Mesendoderm (in vitro differentiated cells): ENCODE measurements at regions not wholly inside any gene's neighbourhood (a gene's known extent, or its start where the extent isn't known, plus 50 kb on each side); places are given as distances from the start of the nearest gene placed in this dataset.

Experiments
- DNase-seq: peaks from one replicate; pipeline ENCODE4 v3.0.0; 2013
- H2AK5ac ChIP-seq: 2 replicates; pipeline ENCODE4 v1.6.1; 2013; ENCODE audit warnings: low read length, inconsistent platforms
- H2BK120ac ChIP-seq: 2 replicates; pipeline ENCODE4 v1.6.1; 2013; ENCODE audit warnings: low read depth, mild to moderate bottlenecking, low read length, moderate library complexity, mixed read lengths
- H2BK15ac ChIP-seq: replicated peaks from 2 replicates; pipeline ENCODE4 v1.6.1; 2013; ENCODE audit warnings: low read depth, mild to moderate bottlenecking, moderate library complexity
- H2BK5ac ChIP-seq: 2 replicates; pipeline ENCODE4 v1.6.1; 2013; ENCODE audit warnings: low read length, inconsistent platforms
- H3K18ac ChIP-seq: 2 replicates; pipeline ENCODE4 v1.6.1; 2013; ENCODE audit warnings: mild to moderate bottlenecking, low read length, mixed read lengths
- H3K23ac ChIP-seq: one replicate; pipeline ENCODE4 v1.6.1; 2013; ENCODE audit warnings: low read length
- H3K27ac ChIP-seq: 2 replicates; pipeline ENCODE4 v1.5.1; 2013; ENCODE audit warnings: low read depth, mild to moderate bottlenecking, inconsistent platforms, low read length, moderate library complexity
- H3K27me3 ChIP-seq: 2 replicates; pipeline ENCODE4 v1.6.1; 2013; ENCODE audit warnings: low read length, control low read depth, mild to moderate bottlenecking, inconsistent platforms; ENCODE audit not compliant: insufficient read depth, poor library complexity
- H3K36me3 ChIP-seq: 2 replicates; pipeline ENCODE4 v1.6.1; 2013; ENCODE audit warnings: low read length, inconsistent platforms; ENCODE audit not compliant: control insufficient read depth, insufficient read depth
- H3K4ac ChIP-seq: one replicate; pipeline ENCODE4 v1.6.1; 2013; ENCODE audit warnings: low read depth, mild to moderate bottlenecking, low read length, moderate library complexity
- H3K4me1 ChIP-seq: 2 replicates; pipeline ENCODE4 v1.6.1; 2013; ENCODE audit warnings: low read depth, low read length, inconsistent platforms; ENCODE audit not compliant: control insufficient read depth
- H3K4me2 ChIP-seq: 2 replicates; pipeline ENCODE4 v1.6.1; 2013; ENCODE audit warnings: low read length
- H3K4me3 ChIP-seq: 2 replicates; pipeline ENCODE4 v1.5.1; 2013; ENCODE audit warnings: mild to moderate bottlenecking, low read length
- H3K56ac ChIP-seq: one replicate; pipeline ENCODE4 v1.6.1; 2013; ENCODE audit warnings: low read length
- H3K79me1 ChIP-seq: 2 replicates; pipeline ENCODE4 v1.6.1; 2013; ENCODE audit warnings: low read length, inconsistent platforms
- H3K79me2 ChIP-seq: 2 replicates; pipeline ENCODE4 v1.6.1; 2013; ENCODE audit warnings: mild to moderate bottlenecking, low read length; ENCODE audit not compliant: control insufficient read depth, insufficient read depth
- H3K9ac ChIP-seq: 2 replicates; pipeline ENCODE4 v1.6.1; 2013; ENCODE audit warnings: low read length, inconsistent platforms
- H4K5ac ChIP-seq: one replicate; pipeline ENCODE4 v1.6.1; 2013; ENCODE audit warnings: low read length
- H4K8ac ChIP-seq: one replicate; pipeline ENCODE4 v1.6.1; 2013; ENCODE audit warnings: low read depth, mild to moderate bottlenecking, control low read depth, low read length, moderate library complexity
- WGBS: extraction: QIAGEN DNeasy Blood & Tissue Kit; methylation state at CpG from one replicate; pipeline ENCODE4 v1.1.7; 2013; ENCODE audit warnings: low lambda C conversion rate, missing lambda C conversion rate; ENCODE audit not compliant: insufficient coverage; ENCODE audit errors: extremely low coverage; 5-methylcytosine and 5-hydroxymethylcytosine counted together

GRCh38 chr14:98786456-98786855, 485.5 kb downstream of the BCL11B start:
- H3K4me2 ChIP-seq, result no peak overlapping the region
- no peaks in the 10 kb centered on the region for H3K4me1 ChIP-seq
- no peak overlapping the region for H4K5ac ChIP-seq
- no peak overlapping the region for H3K9ac ChIP-seq
- no peak overlapping the region for H3K4ac ChIP-seq
- no peaks in the 10 kb centered on the region for H3K36me3 ChIP-seq
- H3K18ac ChIP-seq, result no peak overlapping the region
- no peak overlapping the region for H3K23ac ChIP-seq
- no peaks in the 10 kb centered on the region for H3K79me1 ChIP-seq
- H3K4me3 ChIP-seq, result no peak overlapping the region
- no peak overlapping the region for H2BK5ac ChIP-seq
- no peak overlapping the region for H4K8ac ChIP-seq
- no peak overlapping the region for H2BK15ac ChIP-seq
- no peak overlapping the region for H2BK120ac ChIP-seq
- H3K27ac ChIP-seq, result no peak overlapping the region
- WGBS, result no CpG with 5 or more reads among the region's 4 CpGs
- H3K79me2 ChIP-seq, result no peaks in the 10 kb centered on the region
- DNase-seq, result no peak
- no peaks in the 10 kb centered on the region for H3K27me3 ChIP-seq
- no peak overlapping the region for H3K56ac ChIP-seq
- H2AK5ac ChIP-seq, result no peak overlapping the region

- Histone ChIP-seq H3K27ac (no peak overlapping the region), H2BK15ac (no peak overlapping the region), H2BK5ac (no peak overlapping the region), H3K36me3 (no peaks in the 10 kb centered on the region), H3K79me2 (no peaks in the 10 kb centered on the region), H3K4me2 (no peak overlapping the region), H3K4me1 (no peaks in the 10 kb centered on the region), H3K27me3 (no peaks in the 10 kb centered on the region), H3K18ac (no peak overlapping the region), H4K8ac (no peak overlapping the region), H3K4me3 (no peak overlapping the region), H3K79me1 (no peaks in the 10 kb centered on the region), H3K56ac (no peak overlapping the region), H2AK5ac (no peak overlapping the region), H3K23ac (no peak overlapping the region), H3K9ac (no peak overlapping the region), H2BK120ac (no peak overlapping the region), H4K5ac (no peak overlapping the region), H3K4ac (no peak overlapping the region)
- no peak for DNase-seq
- no CpG with 5 or more reads among the region's 3 CpGs for WGBS
Measured at GRCh38 chr14:98791661-98792060, 480.3 kb downstream of the BCL11B start.

- H3K23ac ChIP-seq, result no peak overlapping the region
- no peak overlapping the region for H2AK5ac ChIP-seq
- H3K9ac ChIP-seq, result no peak overlapping the region
- H3K56ac ChIP-seq, result no peak overlapping the region
- no peaks in the 10 kb centered on the region for H3K36me3 ChIP-seq
- no peak overlapping the region for H2BK15ac ChIP-seq
- no peak overlapping the region for H3K4me3 ChIP-seq
- no peaks in the 10 kb centered on the region for H3K79me1 ChIP-seq
- H3K79me2 ChIP-seq, result no peaks in the 10 kb centered on the region
- H4K8ac ChIP-seq, result no peak overlapping the region
- DNase-seq, result no peak
- H3K4me1 ChIP-seq, result no peaks in the 10 kb centered on the region
- H3K4me2 ChIP-seq, result no peak overlapping the region
- no CpG with 5 or more reads among the region's 1 CpG for WGBS
- no peak overlapping the region for H3K18ac ChIP-seq
- H3K27ac ChIP-seq, result no peak overlapping the region
- no peaks in the 10 kb centered on the region for H3K27me3 ChIP-seq
- H2BK5ac ChIP-seq, result no peak overlapping the region
- H3K4ac ChIP-seq, result no peak overlapping the region
- H2BK120ac ChIP-seq, result no peak overlapping the region
- no peak overlapping the region for H4K5ac ChIP-seq
Measured at GRCh38 chr14:98792171-98792570, 479.8 kb downstream of the BCL11B start.

- H3K18ac ChIP-seq, result no peak overlapping the region
- H2BK15ac ChIP-seq, result no peak overlapping the region
- H2AK5ac ChIP-seq, result no peak overlapping the region
- no peak overlapping the region for H4K8ac ChIP-seq
- H3K79me2 ChIP-seq, result no peaks in the 10 kb centered on the region
- WGBS, result no CpG with 5 or more reads among the region's 4 CpGs
- H3K27me3 ChIP-seq, result no peaks in the 10 kb centered on the region
- no peak overlapping the region for H3K4ac ChIP-seq
- no peaks in the 10 kb centered on the region for H3K4me1 ChIP-seq
- H4K5ac ChIP-seq, result no peak overlapping the region
- H3K4me3 ChIP-seq, result no peak overlapping the region
- no peak for DNase-seq
- no peaks in the 10 kb centered on the region for H3K79me1 ChIP-seq
- H2BK5ac ChIP-seq, result no peak overlapping the region
- no peak overlapping the region for H3K27ac ChIP-seq
- no peak overlapping the region for H3K9ac ChIP-seq
- no peak overlapping the region for H2BK120ac ChIP-seq
- H3K36me3 ChIP-seq, result no peaks in the 10 kb centered on the region
- no peak overlapping the region for H3K23ac ChIP-seq
- H3K56ac ChIP-seq, result no peak overlapping the region
- H3K4me2 ChIP-seq, result no peak overlapping the region
Measured at GRCh38 chr14:98798099-98798498, 473.9 kb downstream of the BCL11B start.

GRCh38 chr14:98799891-98800290, 472.1 kb downstream of the BCL11B start:
- no CpG with 5 or more reads among the region's 4 CpGs for WGBS
- H3K27ac ChIP-seq, result no peak overlapping the region
- no peak overlapping the region for H3K4me3 ChIP-seq
- H2BK15ac ChIP-seq, result no peak overlapping the region
- H3K4me2 ChIP-seq, result no peak overlapping the region
- H3K79me1 ChIP-seq, result no peaks in the 10 kb centered on the region
- H4K5ac ChIP-seq, result no peak overlapping the region
- H3K36me3 ChIP-seq, result no peaks in the 10 kb centered on the region
- H2AK5ac ChIP-seq, result no peak overlapping the region
- H3K23ac ChIP-seq, result no peak overlapping the region
- no peaks in the 10 kb centered on the region for H3K79me2 ChIP-seq
- no peak overlapping the region for H4K8ac ChIP-seq
- no peak for DNase-seq
- no peaks in the 10 kb centered on the region for H3K27me3 ChIP-seq
- H3K4me1 ChIP-seq, result no peaks in the 10 kb centered on the region
- no peak overlapping the region for H3K56ac ChIP-seq
- H2BK120ac ChIP-seq, result no peak overlapping the region
- H2BK5ac ChIP-seq, result no peak overlapping the region
- no peak overlapping the region for H3K18ac ChIP-seq
- H3K4ac ChIP-seq, result no peak overlapping the region
- no peak overlapping the region for H3K9ac ChIP-seq

- Histone ChIP-seq H2BK15ac (no peak overlapping the region), H2AK5ac (no peak overlapping the region), H3K4me1 (no peaks in the 10 kb centered on the region), H3K4me3 (no peak overlapping the region), H3K27me3 (no peaks in the 10 kb centered on the region), H3K4me2 (no peak overlapping the region), H3K23ac (no peak overlapping the region), H3K18ac (no peak overlapping the region), H2BK120ac (no peak overlapping the region), H3K56ac (no peak overlapping the region), H3K27ac (no peak overlapping the region), H4K8ac (no peak overlapping the region), H3K79me1 (no peaks in the 10 kb centered on the region), H4K5ac (no peak overlapping the region), H3K79me2 (no peaks in the 10 kb centered on the region), H3K9ac (no peak overlapping the region), H2BK5ac (no peak overlapping the region), H3K4ac (no peak overlapping the region), H3K36me3 (no peaks in the 10 kb centered on the region)
- no peak for DNase-seq
- WGBS, result no CpG with 5 or more reads among the region's 9 CpGs
Measured at GRCh38 chr14:98802044-98802443, 470.0 kb downstream of the BCL11B start.
